ENCODE measurements at regions not wholly inside any gene's neighbourhood (a gene's known extent, or its start where the extent isn't known, plus 50 kb on each side); places are given as distances from the start of the nearest gene placed in this dataset.
"Not testable (repeated sequence)": the region's sequence is repeated elsewhere in the genome, so short reads cannot be mapped to it uniquely, and the experiment has no call there.

- no peak for ATAC-seq (ENCODE audit: insufficient read depth, low FRiP score)
- TF ChIP-seq CTCF (IDR thresholded peaks at IDR 0.05; ENCODE audit: control extremely low read depth, extremely low read depth), result no peak
- Histone ChIP-seq H3K9me3 (ENCODE audit: control insufficient read depth in 4 of 4, insufficient read depth in 3 of 4, low read length in 3 of 4) (no peaks in the 10 kb centered on the region), H3K36me3 (ENCODE audit: control insufficient read depth in 4 of 4, insufficient read depth in 4 of 4, low read length in 4 of 4) (no peaks in the 10 kb centered on the region), H3K4me1 (ENCODE audit: control insufficient read depth in 5 of 5, insufficient read depth in 5 of 5, low read length in 5 of 5) (no peaks in the 10 kb centered on the region), H3K27ac (ENCODE audit: low read depth in 1 of 2, low read length in 1 of 2) (no peak overlapping the region), H3K9ac (ENCODE audit: insufficient read depth in 1 of 2, low read length in 2 of 2) (no peak overlapping the region), H3K27me3 (ENCODE audit: control insufficient read depth in 3 of 3, insufficient read depth in 3 of 3, low read length in 2 of 3) (no peaks in the 10 kb centered on the region), H3K4me3 (no peak overlapping the region)
- 69 to 77% methylated on average over 2 of the region's 2 CpGs for WGBS, 2 donors
- no peak for DNase-seq
Measured at GRCh38 chr10:35979116-35979515, 337.0 kb upstream of the FZD8 start.

GRCh38 chr10:35973912-35974591, 332.0 kb upstream of the FZD8 start:
- H3K27me3 ChIP-seq (ENCODE audit: control insufficient read depth in 3 of 3, insufficient read depth in 3 of 3, low read length in 2 of 3); H3K4me1 ChIP-seq (ENCODE audit: control insufficient read depth in 5 of 5, insufficient read depth in 5 of 5, low read length in 5 of 5); H3K36me3 ChIP-seq (ENCODE audit: control insufficient read depth in 4 of 4, insufficient read depth in 4 of 4, low read length in 4 of 4); H3K27ac ChIP-seq (ENCODE audit: low read depth in 1 of 2, low read length in 1 of 2); ATAC-seq (ENCODE audit: insufficient read depth, low FRiP score); H3K9ac ChIP-seq (ENCODE audit: insufficient read depth in 1 of 2, low read length in 2 of 2); H3K9me3 ChIP-seq (ENCODE audit: control insufficient read depth in 4 of 4, insufficient read depth in 3 of 4, low read length in 3 of 4); DNase-seq; H3K4me3 ChIP-seq: not testable (repeated sequence)
- WGBS, 2 donors, result 61 to 63% methylated on average over 5 of the region's 5 CpGs

- Histone ChIP-seq H3K27ac (ENCODE audit: low read depth in 1 of 2, low read length in 1 of 2) (no peak overlapping the region), H3K36me3 (ENCODE audit: control insufficient read depth in 4 of 4, insufficient read depth in 4 of 4, low read length in 4 of 4) (no peaks in the 10 kb centered on the region), H3K9me3 (ENCODE audit: control insufficient read depth in 4 of 4, insufficient read depth in 3 of 4, low read length in 3 of 4) (no peaks in the 10 kb centered on the region), H3K4me1 (ENCODE audit: control insufficient read depth in 5 of 5, insufficient read depth in 5 of 5, low read length in 5 of 5) (no peaks in the 10 kb centered on the region), H3K9ac (ENCODE audit: insufficient read depth in 1 of 2, low read length in 2 of 2) (no peak overlapping the region), H3K27me3 (ENCODE audit: control insufficient read depth in 3 of 3, insufficient read depth in 3 of 3, low read length in 2 of 3) (no peaks in the 10 kb centered on the region), H3K4me3 (no peak overlapping the region)
- no peak for DNase-seq
- WGBS, 2 donors, result 90 to 91% methylated on average over 3 of the region's 3 CpGs
- no peak for ATAC-seq (ENCODE audit: insufficient read depth, low FRiP score)
- no peak for TF ChIP-seq CTCF (IDR thresholded peaks at IDR 0.05; ENCODE audit: control extremely low read depth, extremely low read depth)
Measured at GRCh38 chr10:35972275-35972674, 330.2 kb upstream of the FZD8 start.

GRCh38 chr10:35971397-35971796, 329.3 kb upstream of the FZD8 start:
- Histone ChIP-seq H3K4me3 (no peak overlapping the region), H3K36me3 (ENCODE audit: control insufficient read depth in 4 of 4, insufficient read depth in 4 of 4, low read length in 4 of 4) (no peaks in the 10 kb centered on the region), H3K27me3 (ENCODE audit: control insufficient read depth in 3 of 3, insufficient read depth in 3 of 3, low read length in 2 of 3) (no peaks in the 10 kb centered on the region), H3K27ac (ENCODE audit: low read depth in 1 of 2, low read length in 1 of 2) (no peak overlapping the region), H3K4me1 (ENCODE audit: control insufficient read depth in 5 of 5, insufficient read depth in 5 of 5, low read length in 5 of 5) (no peaks in the 10 kb centered on the region), H3K9me3 (ENCODE audit: control insufficient read depth in 4 of 4, insufficient read depth in 3 of 4, low read length in 3 of 4) (no peaks in the 10 kb centered on the region), H3K9ac (ENCODE audit: insufficient read depth in 1 of 2, low read length in 2 of 2) (no peak overlapping the region)
- ATAC-seq (ENCODE audit: insufficient read depth, low FRiP score) (no peak), DNase-seq (no peak)
- no peak for TF ChIP-seq CTCF (IDR thresholded peaks at IDR 0.05; ENCODE audit: control extremely low read depth, extremely low read depth)
- WGBS, 2 donors, result 84 to 91% methylated on average over 2 of the region's 2 CpGs
